ENCODE measurements at regions not wholly inside any gene's neighbourhood (a gene's known extent, or its start where the extent isn't known, plus 50 kb on each side); places are given as distances from the start of the nearest gene placed in this dataset.

GRCh38 chr9:34830068-34830467 lies 120.1 kb upstream of the CCL21 start:
- no peak overlapping the region for H3K4me3 ChIP-seq (ENCODE audit: control insufficient read depth, low read depth, low read length)
- no peak for TF ChIP-seq CTCF (conservative IDR thresholded peaks at IDR 0.05; ENCODE audit: control insufficient read depth, insufficient read depth, low read depth, low read length)
- DNase-seq (ENCODE audit: low read depth) = no peak

GRCh38 chr9:34826999-34827538 lies 117.1 kb upstream of the CCL21 start:
- no peak overlapping the region for H3K4me3 ChIP-seq (ENCODE audit: control insufficient read depth, low read depth, low read length)
- DNase-seq (ENCODE audit: low read depth) = no peak
- TF ChIP-seq CTCF (conservative IDR thresholded peaks at IDR 0.05; ENCODE audit: control insufficient read depth, insufficient read depth, low read depth, low read length) = no peak

- no peak overlapping the region for H3K4me3 ChIP-seq (ENCODE audit: control insufficient read depth, low read depth, low read length)
- TF ChIP-seq CTCF (conservative IDR thresholded peaks at IDR 0.05; ENCODE audit: control insufficient read depth, insufficient read depth, low read depth, low read length) = no peak
- DNase-seq (ENCODE audit: low read depth) = no peak
Measured at GRCh38 chr9:34825775-34826174, 115.8 kb upstream of the CCL21 start.

- H3K4me3 ChIP-seq (ENCODE audit: control insufficient read depth, low read depth, low read length) = no peak overlapping the region
- DNase-seq (ENCODE audit: low read depth) = no peak
- TF ChIP-seq CTCF (conservative IDR thresholded peaks at IDR 0.05; ENCODE audit: control insufficient read depth, insufficient read depth, low read depth, low read length) = no peak
Measured at GRCh38 chr9:34823778-34824177, 113.8 kb upstream of the CCL21 start.

- DNase-seq (ENCODE audit: low read depth) = no peak
- no peak for TF ChIP-seq CTCF (conservative IDR thresholded peaks at IDR 0.05; ENCODE audit: control insufficient read depth, insufficient read depth, low read depth, low read length)
- H3K4me3 ChIP-seq (ENCODE audit: control insufficient read depth, low read depth, low read length) = no peak overlapping the region
Measured at GRCh38 chr9:34810187-34810524, 100.2 kb upstream of the CCL21 start.

GRCh38 chr9:34809504-34810186 lies 99.7 kb upstream of the CCL21 start:
- peak; percentile 40 for TF ChIP-seq CTCF (conservative IDR thresholded peaks at IDR 0.05; ENCODE audit: control insufficient read depth, insufficient read depth, low read depth, low read length)
- DNase-seq (ENCODE audit: low read depth) = peak; percentile 19
- H3K4me3 ChIP-seq (ENCODE audit: control insufficient read depth, low read depth, low read length) = no peak overlapping the region
